HG03103 (cell line): ENCODE measurements at regions not wholly inside any gene's neighbourhood (a gene's known extent, or its start where the extent isn't known, plus 50 kb on each side); places are given as distances from the start of the nearest gene placed in this dataset.

ENCODE experiments used
- ATAC-seq: cut with Tn5 transposase; IDR thresholded peaks from one replicate; pipeline ENCODE4 v1.9.1; 2021; ENCODE audit warnings: low read depth; ENCODE audit not compliant: unreplicated experiment

- no peak for ATAC-seq
Observed at GRCh38 chr7:22962775-22963350, 51.1 kb downstream of the HYCC1 start.

- ATAC-seq = no peak
Observed at GRCh38 chr7:22958742-22959141, 55.2 kb downstream of the HYCC1 start.

- no peak for ATAC-seq
Observed at GRCh38 chr7:22954251-22954650, 59.7 kb downstream of the HYCC1 start.

- no peak for ATAC-seq
Observed at GRCh38 chr7:22952306-22953015, 61.5 kb downstream of the HYCC1 start.

GRCh38 chr7:22949944-22950343 is 64.0 kb downstream of the HYCC1 start:
- no peak for ATAC-seq

- no peak for ATAC-seq
Observed at GRCh38 chr7:22949221-22949620, 64.7 kb downstream of the HYCC1 start.

GRCh38 chr7:22948770-22949169 is 65.2 kb downstream of the HYCC1 start:
- no peak for ATAC-seq

GRCh38 chr7:22945584-22945983 is 68.3 kb downstream of the HYCC1 start:
- ATAC-seq = no peak

GRCh38 chr7:22944510-22944909 is 69.4 kb downstream of the HYCC1 start:
- no peak for ATAC-seq

- ATAC-seq = no peak
Observed at GRCh38 chr7:22944022-22944421, 69.9 kb downstream of the HYCC1 start.

- no peak for ATAC-seq
Observed at GRCh38 chr7:22942191-22942590, 71.7 kb downstream of the HYCC1 start.

- no peak for ATAC-seq
Observed at GRCh38 chr7:22939842-22940241, 74.1 kb downstream of the HYCC1 start.

GRCh38 chr7:22937946-22938345 is 76.0 kb downstream of the HYCC1 start:
- no peak for ATAC-seq

- ATAC-seq = no peak
Observed at GRCh38 chr7:22936246-22936645, 77.7 kb downstream of the HYCC1 start.

- ATAC-seq = no peak
Observed at GRCh38 chr7:22935269-22935668, 78.7 kb downstream of the HYCC1 start.

GRCh38 chr7:22934473-22935065 is 79.4 kb downstream of the HYCC1 start:
- ATAC-seq = no peak

GRCh38 chr7:22934023-22934422 is 79.9 kb downstream of the HYCC1 start:
- ATAC-seq = no peak

GRCh38 chr7:22932896-22933295 is 81.0 kb downstream of the HYCC1 start:
- ATAC-seq = no peak

- ATAC-seq = no peak
Observed at GRCh38 chr7:22931011-22931410, 82.9 kb downstream of the HYCC1 start.

GRCh38 chr7:22922307-22922706 is 91.6 kb downstream of the HYCC1 start:
- ATAC-seq = no peak

- no peak for ATAC-seq
Observed at GRCh38 chr7:22921386-22922086, 92.4 kb downstream of the HYCC1 start.

GRCh38 chr7:22920672-22921071 is 93.3 kb downstream of the HYCC1 start:
- ATAC-seq = no peak
